Activated CD8-positive, alpha-beta T cell treated with anti-CD3 and anti-CD28 coated beads for 36 hours (primary cell): ENCODE measurements at regions not wholly inside any gene's neighbourhood (a gene's known extent, or its start where the extent isn't known, plus 50 kb on each side); places are given as distances from the start of the nearest gene placed in this dataset.
"Not testable (repeated sequence)": the region's sequence is repeated elsewhere in the genome, so short reads cannot be mapped to it uniquely, and the experiment has no call there.

Source experiments
- ATAC-seq: fragments of 200-7000 bp; cut with Tn5 transposase; one replicate; pipeline ENCODE4 v1.10.0; 2021; ENCODE audit warnings: mild to moderate bottlenecking, moderate library complexity
- CTCF ChIA-PET: fragments of 350-600 bp; sonication (Branson Sonifier 250); formaldehyde crosslinking; loops from one replicate; lab custom pipeline; 2021; ENCODE audit warnings: antibody characterized with exemption; lab: Charles Lee
- POLR2A ChIA-PET: fragments of 350-600 bp; sonication (Branson Sonifier 250); formaldehyde crosslinking; loops from one replicate; lab custom pipeline; 2021; ENCODE audit warnings: antibody characterized with exemption; lab: Charles Lee
- DNase-seq: peaks from one replicate; pipeline ENCODE4 v3.0.0-alpha.2; 2020
- H3K27ac Mint-ChIP-seq: one replicate; pipeline ENCODE4 v1.8.0; 2021; ENCODE audit warnings: mild to moderate bottlenecking, mixed read lengths
- H3K27me3 Mint-ChIP-seq: one replicate; pipeline ENCODE4 v1.8.0; 2021; ENCODE audit warnings: mixed read lengths
- H3K36me3 Mint-ChIP-seq: one replicate; pipeline ENCODE4 v1.8.0; 2021; ENCODE audit warnings: low read depth, mixed read lengths
- H3K4me1 Mint-ChIP-seq: one replicate; pipeline ENCODE4 v1.8.0; 2021; ENCODE audit warnings: low read depth, mixed read lengths
- H3K4me3 Mint-ChIP-seq: one replicate; pipeline ENCODE4 v1.8.0; 2021; ENCODE audit warnings: mild to moderate bottlenecking, moderate library complexity, mixed read lengths
- H3K9me3 Mint-ChIP-seq: one replicate; pipeline ENCODE4 v1.8.0; 2021; ENCODE audit warnings: mixed read lengths
- intact Hi-C: fragments of 100-400 bp; cut with micrococcal nuclease; formaldehyde crosslinking; loops from one replicate; pipeline ENCODE4 v1.10.0; 2022
- TF ChIP-seq, protein P1 (sequence below): fragments of 200-600 bp; IDR thresholded peaks from one replicate; pipeline ENCODE4 v1.8.0; 2022; ENCODE audit warnings: antibody characterized with exemption, mild to moderate bottlenecking

DNA sequence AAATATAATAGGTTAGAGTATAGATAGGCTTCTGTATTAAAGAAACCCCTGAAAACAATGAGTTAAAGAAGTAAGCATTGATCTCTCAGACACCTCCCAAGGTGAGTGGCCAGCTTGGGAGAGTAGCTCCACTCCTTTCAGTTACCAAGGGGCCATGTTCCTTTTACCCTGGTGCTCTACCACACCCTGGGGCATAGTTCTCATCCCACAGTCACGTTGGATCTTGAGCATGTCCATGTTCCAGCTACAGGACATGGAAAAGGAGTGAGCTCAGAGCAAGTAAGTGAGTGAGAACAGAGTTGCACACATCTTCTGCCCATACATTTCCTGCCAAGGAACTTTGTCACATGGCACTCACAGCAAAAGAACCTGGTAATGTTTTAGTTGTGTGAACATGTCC, 325.9 kb upstream of the SLC39A10 start:
- ChIA-PET POLR2A (no interaction called here), CTCF (interaction anchor here (0.6 to 1.0 kb wide), 2 partner anchors 16 to 329 kb away, joined by 3 read pairs; no protein-coding TSS in a partner anchor)
- peaks cover 11% of the 10 kb centered on the region for H3K9me3 Mint-ChIP-seq

DNA sequence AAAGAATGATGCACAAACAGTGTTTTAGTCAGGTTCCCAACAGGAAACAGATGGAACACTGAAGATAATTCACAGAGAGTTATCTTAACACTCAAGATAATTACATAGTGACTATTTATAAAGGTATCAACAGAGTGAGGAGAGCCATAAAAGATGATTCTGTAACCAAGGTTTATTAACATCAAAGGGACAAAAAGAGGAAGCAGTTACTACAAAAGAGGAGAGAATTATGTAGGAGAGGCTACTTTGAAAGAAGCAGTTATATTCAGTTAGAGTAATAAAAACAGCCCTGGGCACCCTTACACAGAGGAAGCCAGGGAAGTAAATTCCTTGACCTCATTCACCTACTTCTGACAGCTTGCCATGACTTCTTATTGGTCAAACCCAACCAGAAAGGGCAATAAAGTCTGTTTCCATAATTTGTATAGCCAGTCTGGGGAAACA, 326.5 kb upstream of the SLC39A10 start:
- POLR2A ChIA-PET: interaction anchor here (0.6 kb wide), 1 partner anchor 9 kb away, joined by 3 read pairs; no protein-coding TSS in a partner anchor
- peaks cover 10% of the 10 kb centered on the region for H3K9me3 Mint-ChIP-seq
- H3K4me1 Mint-ChIP-seq: peaks cover 3% of the 10 kb centered on the region
- no peak overlapping the region for H3K27ac Mint-ChIP-seq
- ATAC-seq (no peak), DNase-seq (no peak)
- H3K27me3 Mint-ChIP-seq: no peaks in the 10 kb centered on the region
- no peak overlapping the region for H3K4me3 Mint-ChIP-seq
- intact Hi-C loops: no loop called here
- H3K36me3 Mint-ChIP-seq: no peaks in the 10 kb centered on the region
- CTCF ChIA-PET: interaction anchor here (0.6 to 1.1 kb wide), 3 partner anchors 11 to 330 kb away, joined by 3 to 4 read pairs (median 3); no protein-coding TSS in a partner anchor
- TF ChIP-seq, protein P1, sequence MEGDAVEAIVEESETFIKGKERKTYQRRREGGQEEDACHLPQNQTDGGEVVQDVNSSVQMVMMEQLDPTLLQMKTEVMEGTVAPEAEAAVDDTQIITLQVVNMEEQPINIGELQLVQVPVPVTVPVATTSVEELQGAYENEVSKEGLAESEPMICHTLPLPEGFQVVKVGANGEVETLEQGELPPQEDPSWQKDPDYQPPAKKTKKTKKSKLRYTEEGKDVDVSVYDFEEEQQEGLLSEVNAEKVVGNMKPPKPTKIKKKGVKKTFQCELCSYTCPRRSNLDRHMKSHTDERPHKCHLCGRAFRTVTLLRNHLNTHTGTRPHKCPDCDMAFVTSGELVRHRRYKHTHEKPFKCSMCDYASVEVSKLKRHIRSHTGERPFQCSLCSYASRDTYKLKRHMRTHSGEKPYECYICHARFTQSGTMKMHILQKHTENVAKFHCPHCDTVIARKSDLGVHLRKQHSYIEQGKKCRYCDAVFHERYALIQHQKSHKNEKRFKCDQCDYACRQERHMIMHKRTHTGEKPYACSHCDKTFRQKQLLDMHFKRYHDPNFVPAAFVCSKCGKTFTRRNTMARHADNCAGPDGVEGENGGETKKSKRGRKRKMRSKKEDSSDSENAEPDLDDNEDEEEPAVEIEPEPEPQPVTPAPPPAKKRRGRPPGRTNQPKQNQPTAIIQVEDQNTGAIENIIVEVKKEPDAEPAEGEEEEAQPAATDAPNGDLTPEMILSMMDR: no peak

More for the DNA sequence above, 325.9 kb upstream of the SLC39A10 start:
- TF ChIP-seq, protein P1: no peak
- Mint-ChIP-seq H3K27me3 (no peaks in the 10 kb centered on the region), H3K4me3 (no peak overlapping the region), H3K36me3 (no peaks in the 10 kb centered on the region), H3K4me1 (peaks cover 3% of the 10 kb centered on the region), H3K27ac (no peak overlapping the region)
- intact Hi-C loops: no loop called here
- no peak for ATAC-seq
- no peak for DNase-seq

DNA sequence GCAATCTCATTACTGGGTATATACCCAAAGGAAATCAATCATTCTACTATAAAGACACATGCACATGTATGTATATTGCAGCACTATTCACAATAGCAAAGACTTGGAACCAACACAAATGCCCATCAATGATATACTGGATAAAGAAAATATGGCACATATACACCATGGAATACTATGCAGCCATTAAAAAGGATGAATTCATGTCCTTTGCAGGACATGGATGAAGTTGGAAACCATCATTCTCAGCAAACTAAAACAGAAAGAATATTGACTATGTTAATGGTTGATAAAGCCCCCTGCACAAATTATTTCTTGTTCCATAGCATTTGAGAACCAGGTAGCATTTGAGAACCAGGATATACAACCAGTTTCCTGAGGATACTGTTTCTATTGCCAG, 327.2 kb upstream of the SLC39A10 start:
- H3K27ac Mint-ChIP-seq, H3K27me3 Mint-ChIP-seq, H3K36me3 Mint-ChIP-seq, POLR2A ChIA-PET, H3K4me3 Mint-ChIP-seq, H3K9me3 Mint-ChIP-seq, H3K4me1 Mint-ChIP-seq, intact Hi-C loops, DNase-seq, ATAC-seq: not testable (repeated sequence)
- CTCF ChIA-PET: interaction anchor here (1.1 kb wide), 1 partner anchor 10 kb away, joined by 4 read pairs; no protein-coding TSS in a partner anchor

DNA sequence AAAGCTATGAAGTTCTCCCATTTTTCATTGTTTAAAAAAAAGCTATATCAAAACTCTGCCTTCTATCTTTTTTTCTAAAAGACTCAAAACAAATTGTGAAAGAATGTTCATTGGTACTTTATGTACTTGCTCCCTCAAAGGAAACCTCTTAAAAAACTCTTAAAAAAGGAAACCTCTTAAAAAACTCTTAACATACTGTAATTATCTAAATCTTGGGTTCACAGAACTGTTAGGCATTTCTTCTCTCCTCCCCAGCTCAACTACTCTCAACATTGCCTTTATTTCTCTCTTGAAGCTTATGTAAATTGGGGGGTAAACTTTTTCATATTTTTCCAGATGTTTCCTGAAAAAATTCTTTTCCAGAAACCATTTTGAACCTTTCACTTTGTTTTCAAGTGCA, 330.5 kb upstream of the SLC39A10 start:
- ATAC-seq (no peak), DNase-seq (no peak)
- peaks cover 3% of the 10 kb centered on the region for H3K4me1 Mint-ChIP-seq
- intact Hi-C loops: no loop called here
- H3K9me3 Mint-ChIP-seq: peaks cover 5% of the 10 kb centered on the region
- TF ChIP-seq, protein P1: no peak
- H3K36me3 Mint-ChIP-seq: no peaks in the 10 kb centered on the region
- no peak overlapping the region for H3K4me3 Mint-ChIP-seq
- ChIA-PET POLR2A (no interaction called here), CTCF (interaction anchor here (1.2 to 1.3 kb wide), 2 partner anchors 347 to 742 kb away, joined by 3 read pairs; partner anchors contain the start of gene DNAH7)
- no peak overlapping the region for H3K27ac Mint-ChIP-seq
- H3K27me3 Mint-ChIP-seq: no peaks in the 10 kb centered on the region

DNA sequence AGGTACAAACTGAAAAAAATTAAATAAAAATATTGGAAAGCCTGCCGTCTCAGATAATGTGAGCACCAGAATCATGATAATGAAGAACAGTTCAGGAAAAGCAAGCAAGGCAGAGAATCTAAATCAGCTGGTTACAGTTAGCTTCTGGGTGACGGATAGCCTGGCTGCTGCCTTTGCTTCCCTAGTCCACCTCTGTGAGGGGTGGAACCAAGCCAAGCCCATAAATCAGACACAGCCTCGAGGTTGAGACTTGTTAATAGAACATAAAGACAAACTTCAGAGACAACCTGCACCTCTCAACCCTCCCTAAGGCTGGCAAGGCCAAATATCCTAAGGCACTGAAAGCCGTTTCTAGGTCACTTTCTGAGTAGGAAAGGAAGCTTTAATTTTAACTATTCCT, 334.7 kb upstream of the SLC39A10 start:
- intact Hi-C loops: no loop called here
- H3K27ac Mint-ChIP-seq: no peak overlapping the region
- ChIA-PET CTCF (no interaction called here), POLR2A (no interaction called here)
- H3K36me3 Mint-ChIP-seq: no peaks in the 10 kb centered on the region
- no peak overlapping the region for H3K4me3 Mint-ChIP-seq
- DNase-seq (no peak), ATAC-seq (no peak)
- TF ChIP-seq, protein P1: no peak
- peaks cover 2% of the 10 kb centered on the region for H3K4me1 Mint-ChIP-seq
- H3K27me3 Mint-ChIP-seq: no peaks in the 10 kb centered on the region
- H3K9me3 Mint-ChIP-seq: no peaks in the 10 kb centered on the region
